Left ventricle myocardium inferior (tissue), 1 donor: ENCODE measurements at regions not wholly inside any gene's neighbourhood (a gene's known extent, or its start where the extent isn't known, plus 50 kb on each side); places are given as distances from the start of the nearest gene placed in this dataset.
"Not testable (repeated sequence)": the region's sequence is repeated elsewhere in the genome, so short reads cannot be mapped to it uniquely, and the experiment has no call there.

Source experiments
- DNase-seq: peaks from one replicate; pipeline ENCODE4 v3.0.0-alpha.2; 2020
- H3K27ac ChIP-seq: fragments of 200-600 bp; replicated peaks from 2 replicates; pipeline ENCODE4 v1.8.0; 2021
- H3K27me3 ChIP-seq: fragments of 200-600 bp; 2 replicates; pipeline ENCODE4 v1.8.0; 2021; ENCODE audit warnings: low read depth
- H3K36me3 ChIP-seq: fragments of 200-600 bp; 2 replicates; pipeline ENCODE4 v1.8.0; 2021
- H3K4me1 ChIP-seq: fragments of 200-600 bp; 2 replicates; pipeline ENCODE4 v1.8.0; 2021
- H3K4me3 ChIP-seq: fragments of 200-600 bp; 2 replicates; pipeline ENCODE4 v1.8.0; 2021; ENCODE audit warnings: mild to moderate bottlenecking, moderate library complexity
- H3K9me3 ChIP-seq: fragments of 200-600 bp; replicated peaks from 2 replicates; pipeline ENCODE4 v1.8.0; 2021
- CTCF ChIP-seq: fragments of 200-600 bp; IDR thresholded peaks from 2 replicates; pipeline ENCODE4 v1.8.0; 2021; ENCODE audit warnings: antibody characterized with exemption, mild to moderate bottlenecking, borderline replicate concordance
- intact Hi-C: fragments of 100-400 bp; cut with micrococcal nuclease; formaldehyde crosslinking; loops from one replicate; pipeline ENCODE4 v1.11.0; 2022
- donor health status: DM: no; HTN: yes; CAD: no; lungs with severe emphysema.

DNA sequence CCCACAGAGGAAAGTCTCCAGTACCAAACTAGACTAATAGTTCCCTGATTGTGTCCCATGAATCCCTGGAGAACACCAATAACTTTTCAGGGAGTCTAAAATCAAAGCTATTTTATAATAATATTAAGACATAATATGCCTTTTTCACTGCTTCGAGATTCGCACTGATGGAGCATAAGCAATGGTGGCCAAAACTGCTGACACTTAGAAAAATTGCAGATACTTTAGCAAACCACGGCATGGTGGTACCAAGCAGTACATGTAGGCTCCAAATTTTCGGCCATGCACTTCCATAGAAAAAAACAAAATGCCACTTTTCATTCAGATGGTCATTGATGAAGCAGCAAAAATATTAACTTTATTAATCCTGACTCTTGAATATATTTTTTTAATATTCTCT is 100.3 kb upstream of the PCSK1 start:
- no peak overlapping the region for H3K4me3 ChIP-seq
- no peak for TF ChIP-seq CTCF
- H3K27ac ChIP-seq = no peak overlapping the region
- H3K36me3 ChIP-seq = no peaks in the 10 kb centered on the region
- peaks cover 9% of the 10 kb centered on the region for H3K4me1 ChIP-seq
- intact Hi-C loops = no loop called here
- no peaks in the 10 kb centered on the region for H3K9me3 ChIP-seq
- H3K27me3 ChIP-seq = no peaks in the 10 kb centered on the region
- DNase-seq = no peak

DNA sequence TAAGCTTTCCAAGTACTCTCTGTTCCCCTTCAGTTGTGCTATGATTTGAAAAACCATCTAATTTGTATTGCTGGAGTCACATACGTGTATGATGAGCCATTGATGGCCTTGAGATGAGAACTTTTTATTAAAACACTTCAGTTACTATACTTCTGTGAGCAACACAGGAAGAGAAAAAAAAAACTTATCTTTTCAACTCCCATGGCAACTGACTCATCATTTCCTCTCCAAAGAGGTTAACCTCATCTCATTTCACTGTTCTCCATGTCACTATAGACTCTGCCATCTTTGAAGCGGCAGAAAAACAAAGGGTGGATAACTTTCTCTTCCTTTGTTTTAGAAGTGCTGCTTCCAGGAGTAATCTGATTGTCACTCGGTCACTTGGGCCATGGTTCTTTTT is 104.3 kb upstream of the PCSK1 start:
- no peak for DNase-seq
- Histone ChIP-seq H3K4me3 (no peak overlapping the region), H3K4me1 (no peaks in the 10 kb centered on the region), H3K27me3 (no peaks in the 10 kb centered on the region), H3K9me3 (no peaks in the 10 kb centered on the region), H3K27ac (no peak overlapping the region), H3K36me3 (no peaks in the 10 kb centered on the region)
- no peak for TF ChIP-seq CTCF
- intact Hi-C loops = no loop called here

DNA sequence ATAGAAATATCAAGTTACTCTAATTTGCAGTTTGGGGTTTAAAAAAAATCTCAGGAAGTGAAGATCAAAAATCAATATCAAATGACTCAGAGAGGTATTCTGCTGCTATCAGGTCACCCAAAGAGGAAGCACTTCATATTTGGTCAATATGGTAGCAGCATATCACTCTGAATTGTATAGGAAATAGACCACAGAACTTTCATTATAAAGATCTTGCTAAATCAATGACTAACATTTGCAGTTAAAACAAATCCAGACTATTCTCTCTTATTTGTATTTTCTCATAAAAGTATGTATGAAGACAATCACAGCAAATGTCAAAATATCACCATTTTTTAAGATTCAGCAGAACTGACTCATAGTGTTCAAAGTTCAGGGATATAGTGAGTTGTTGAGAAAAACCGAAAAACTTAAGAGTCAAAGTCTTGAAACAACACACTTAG is 105.8 kb upstream of the PCSK1 start:
- no peak overlapping the region for H3K27ac ChIP-seq
- no peaks in the 10 kb centered on the region for H3K36me3 ChIP-seq
- H3K27me3 ChIP-seq = no peaks in the 10 kb centered on the region
- H3K9me3 ChIP-seq = no peaks in the 10 kb centered on the region
- H3K4me3 ChIP-seq = no peak overlapping the region
- no peaks in the 10 kb centered on the region for H3K4me1 ChIP-seq
- intact Hi-C loops = no loop called here
- no peak for DNase-seq
- no peak for TF ChIP-seq CTCF

DNA sequence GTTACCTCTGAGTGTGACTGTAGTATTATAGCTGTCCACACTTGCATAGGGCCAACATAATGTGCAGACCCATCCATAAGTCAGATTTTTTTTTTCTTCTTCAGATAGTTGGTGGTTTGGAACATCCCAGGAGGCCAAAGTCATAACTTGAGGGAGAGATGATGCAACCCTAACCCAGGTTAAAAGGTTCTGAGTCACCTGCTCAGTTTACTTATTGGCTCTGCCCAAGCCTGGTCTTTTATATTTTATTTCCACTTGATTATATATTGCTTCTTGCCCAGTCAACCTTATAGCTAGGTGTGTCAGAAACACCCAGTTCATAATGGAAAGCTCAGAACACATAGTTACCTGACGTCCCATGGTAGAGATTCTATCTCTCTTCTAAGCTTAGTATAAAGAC is 113.1 kb upstream of the PCSK1 start:
- intact Hi-C loops = no loop called here
- Histone ChIP-seq H3K27me3 (no peaks in the 10 kb centered on the region), H3K36me3 (no peaks in the 10 kb centered on the region), H3K4me1 (no peaks in the 10 kb centered on the region), H3K9me3 (no peaks in the 10 kb centered on the region), H3K27ac (no peak overlapping the region), H3K4me3 (no peak overlapping the region)
- no peak for TF ChIP-seq CTCF
- DNase-seq = no peak

DNA sequence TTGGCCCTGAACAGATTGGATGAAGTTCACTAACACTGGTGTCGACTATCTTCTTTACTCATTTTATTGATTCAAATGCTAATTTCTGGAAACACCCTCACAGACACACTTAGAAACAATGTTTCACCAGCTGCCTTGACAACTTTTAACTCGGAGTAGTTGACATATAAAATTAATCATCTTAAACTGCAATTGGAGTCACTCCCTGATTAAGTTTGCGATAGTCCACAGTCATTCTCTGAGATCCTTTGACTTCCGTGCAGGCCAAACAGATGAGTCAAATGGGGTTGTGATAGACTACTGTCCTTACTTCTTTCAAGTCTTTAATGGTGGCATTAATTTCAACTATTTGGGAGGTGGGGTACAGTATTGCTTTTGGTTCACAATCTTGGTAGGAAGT is 114.4 kb upstream of the PCSK1 start:
- Histone ChIP-seq H3K27ac (no peak overlapping the region), H3K4me1 (no peaks in the 10 kb centered on the region), H3K4me3 (no peak overlapping the region), H3K36me3 (no peaks in the 10 kb centered on the region), H3K9me3 (no peaks in the 10 kb centered on the region), H3K27me3 (no peaks in the 10 kb centered on the region)
- intact Hi-C loops = no loop called here
- no peak for TF ChIP-seq CTCF
- no peak for DNase-seq

GRCh38 chr5:96548905-96549304 is 113.3 kb upstream of the CAST start:
- TF ChIP-seq CTCF = no peak

DNA sequence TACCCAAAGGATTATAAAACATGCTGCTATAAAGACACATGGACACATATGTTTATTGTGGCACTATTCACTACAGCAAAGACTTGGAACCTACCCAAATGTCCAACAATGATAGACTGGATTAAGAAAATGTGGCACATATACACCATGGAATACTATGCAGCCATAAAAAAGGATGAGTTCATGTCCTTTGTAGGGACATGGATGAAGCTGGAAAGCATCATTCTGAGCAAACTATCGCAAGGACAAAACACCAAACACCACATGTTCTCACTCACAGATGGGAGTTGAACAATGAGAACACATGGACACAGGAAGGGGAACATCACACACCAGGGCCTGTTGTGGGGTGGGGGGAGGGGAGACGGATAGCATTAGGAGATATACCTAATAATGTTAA is 101.3 kb upstream of the CAST start:
- DNase-seq, intact Hi-C loops, H3K27me3 ChIP-seq, H3K9me3 ChIP-seq, H3K4me1 ChIP-seq, H3K36me3 ChIP-seq, H3K4me3 ChIP-seq, H3K27ac ChIP-seq: not testable (repeated sequence)

More at GRCh38 chr5:96548905-96549304, 113.3 kb upstream of the CAST start:
- no peak overlapping the region for H3K27ac ChIP-seq
- H3K27me3 ChIP-seq = no peaks in the 10 kb centered on the region
- no peak overlapping the region for H3K4me3 ChIP-seq
- no peaks in the 10 kb centered on the region for H3K36me3 ChIP-seq
- no peaks in the 10 kb centered on the region for H3K4me1 ChIP-seq
- H3K9me3 ChIP-seq = no peaks in the 10 kb centered on the region
- no peak for DNase-seq
- intact Hi-C loops = no loop called here
